ENCODE measurements at regions not wholly inside any gene's neighbourhood (a gene's known extent, or its start where the extent isn't known, plus 50 kb on each side); places are given as distances from the start of the nearest gene placed in this dataset.
"Not testable (repeated sequence)": the region's sequence is repeated elsewhere in the genome, so short reads cannot be mapped to it uniquely, and the experiment has no call there.

- Histone ChIP-seq H3K9me3 (ENCODE audit: insufficient read depth, low read depth, low read length) (no peaks in the 10 kb centered on the region), H3K27ac (ENCODE audit: low read length) (no peak overlapping the region), H3K4me1 (ENCODE audit: insufficient read depth, low read length) (no peaks in the 10 kb centered on the region), H3K36me3 (ENCODE audit: insufficient read depth, low read depth, low read length) (no peaks in the 10 kb centered on the region), H3K9ac (ENCODE audit: low read depth, low read length) (no peak overlapping the region), H3K4me3 (ENCODE audit: low read length) (no peak overlapping the region), H3K27me3 (ENCODE audit: insufficient read depth, low read length) (no peaks in the 10 kb centered on the region)
Observed at GRCh38 chr6:115524821-115525220, 535.9 kb downstream of the FRK start.

- H3K9me3 ChIP-seq (ENCODE audit: insufficient read depth, low read depth, low read length); H3K9ac ChIP-seq (ENCODE audit: low read depth, low read length); H3K27me3 ChIP-seq (ENCODE audit: insufficient read depth, low read length); H3K36me3 ChIP-seq (ENCODE audit: insufficient read depth, low read depth, low read length); H3K27ac ChIP-seq (ENCODE audit: low read length); H3K4me1 ChIP-seq (ENCODE audit: insufficient read depth, low read length); H3K4me3 ChIP-seq (ENCODE audit: low read length): not testable (repeated sequence)
Observed at GRCh38 chr6:115521747-115522146, 538.9 kb downstream of the FRK start.

GRCh38 chr6:115514656-115515055 is 546.0 kb downstream of the FRK start:
- Histone ChIP-seq H3K9ac (ENCODE audit: low read depth, low read length) (no peak overlapping the region), H3K27ac (ENCODE audit: low read length) (no peak overlapping the region), H3K9me3 (ENCODE audit: insufficient read depth, low read depth, low read length) (no peaks in the 10 kb centered on the region), H3K27me3 (ENCODE audit: insufficient read depth, low read length) (no peaks in the 10 kb centered on the region), H3K36me3 (ENCODE audit: insufficient read depth, low read depth, low read length) (no peaks in the 10 kb centered on the region), H3K4me1 (ENCODE audit: insufficient read depth, low read length) (no peaks in the 10 kb centered on the region), H3K4me3 (ENCODE audit: low read length) (no peak overlapping the region)

DNA sequence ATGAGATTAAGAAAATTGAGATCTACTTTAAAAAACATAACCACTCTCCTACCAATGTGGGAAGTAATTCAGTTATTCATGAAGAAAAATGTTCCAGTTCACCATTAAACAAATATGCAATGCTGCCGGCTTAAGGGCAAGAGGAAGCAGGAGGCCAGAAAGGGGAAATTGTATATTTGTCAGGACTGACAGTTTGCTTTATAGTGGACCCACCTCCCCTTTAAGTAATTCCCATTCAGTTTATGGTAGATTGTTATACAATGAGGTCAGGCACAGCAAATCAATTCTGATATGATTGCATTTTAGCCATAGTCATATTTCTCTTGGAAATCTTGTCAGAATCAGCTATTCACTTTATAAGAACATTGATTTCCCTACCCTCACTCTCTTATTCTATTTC is 547.8 kb downstream of the FRK start:
- Histone ChIP-seq H3K36me3 (ENCODE audit: insufficient read depth, low read depth, low read length) (no peaks in the 10 kb centered on the region), H3K4me1 (ENCODE audit: insufficient read depth, low read length) (no peaks in the 10 kb centered on the region), H3K27me3 (ENCODE audit: insufficient read depth, low read length) (no peaks in the 10 kb centered on the region)

DNA sequence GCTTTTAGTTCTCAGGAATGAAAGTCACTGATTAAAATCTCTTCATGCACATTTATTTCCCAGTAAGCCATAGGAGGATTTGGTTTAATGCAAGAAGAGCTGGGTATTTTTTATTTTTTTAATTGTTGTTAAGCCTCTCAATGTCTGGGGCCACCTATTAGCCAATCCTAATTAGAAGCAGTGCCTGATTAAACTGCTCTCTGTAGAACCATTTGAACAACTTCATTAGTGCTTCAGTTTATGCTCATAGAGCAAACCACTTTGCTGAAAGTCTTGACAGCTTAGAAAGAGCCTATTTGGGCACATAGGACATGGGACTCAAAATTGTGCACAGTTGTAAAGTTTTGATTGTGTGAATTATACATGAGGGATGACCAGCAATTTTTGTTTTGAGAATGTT is 548.9 kb downstream of the FRK start:
- Histone ChIP-seq H3K4me1 (ENCODE audit: insufficient read depth, low read length) (no peaks in the 10 kb centered on the region), H3K9me3 (ENCODE audit: insufficient read depth, low read depth, low read length) (no peaks in the 10 kb centered on the region), H3K4me3 (ENCODE audit: low read length) (no peak overlapping the region), H3K27me3 (ENCODE audit: insufficient read depth, low read length) (no peaks in the 10 kb centered on the region), H3K36me3 (ENCODE audit: insufficient read depth, low read depth, low read length) (no peaks in the 10 kb centered on the region), H3K27ac (ENCODE audit: low read length) (no peak overlapping the region), H3K9ac (ENCODE audit: low read depth, low read length) (no peak overlapping the region)

More for the DNA sequence above, 547.8 kb downstream of the FRK start:
- Histone ChIP-seq H3K27ac (ENCODE audit: low read length) (no peak overlapping the region), H3K4me3 (ENCODE audit: low read length) (no peak overlapping the region), H3K9me3 (ENCODE audit: insufficient read depth, low read depth, low read length) (no peaks in the 10 kb centered on the region), H3K9ac (ENCODE audit: low read depth, low read length) (no peak overlapping the region)

- H3K9me3 ChIP-seq (ENCODE audit: insufficient read depth, low read depth, low read length); H3K27me3 ChIP-seq (ENCODE audit: insufficient read depth, low read length); H3K4me3 ChIP-seq (ENCODE audit: low read length); H3K36me3 ChIP-seq (ENCODE audit: insufficient read depth, low read depth, low read length); H3K9ac ChIP-seq (ENCODE audit: low read depth, low read length); H3K4me1 ChIP-seq (ENCODE audit: insufficient read depth, low read length); H3K27ac ChIP-seq (ENCODE audit: low read length): not testable (repeated sequence)
Observed at GRCh38 chr6:115502432-115502831, 558.3 kb downstream of the FRK start.

DNA sequence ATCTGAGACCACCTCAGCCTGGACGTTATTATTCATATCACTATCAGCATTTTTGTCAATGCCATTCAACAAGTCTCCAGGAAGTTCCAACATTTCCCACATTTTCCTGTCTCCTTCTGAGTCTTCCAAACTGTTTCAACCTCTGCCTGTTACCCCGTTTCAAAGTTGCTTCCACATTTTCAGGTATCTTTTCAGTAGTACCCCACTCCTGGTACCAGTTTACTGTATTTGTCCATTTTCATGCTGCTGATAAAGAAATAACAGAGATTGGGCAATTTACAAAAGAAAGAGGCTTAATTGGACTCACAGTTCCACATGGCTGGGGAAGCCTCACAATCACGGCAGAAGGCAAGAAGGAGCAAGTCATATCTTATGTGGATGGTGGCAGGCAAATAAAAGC is 565.5 kb downstream of the FRK start:
- Histone ChIP-seq H3K9ac (ENCODE audit: low read depth, low read length) (no peak overlapping the region), H3K4me3 (ENCODE audit: low read length) (no peak overlapping the region), H3K4me1 (ENCODE audit: insufficient read depth, low read length) (no peaks in the 10 kb centered on the region), H3K9me3 (ENCODE audit: insufficient read depth, low read depth, low read length) (peaks cover 34% of the 10 kb centered on the region), H3K27me3 (ENCODE audit: insufficient read depth, low read length) (no peaks in the 10 kb centered on the region), H3K36me3 (ENCODE audit: insufficient read depth, low read depth, low read length) (no peaks in the 10 kb centered on the region; the same call in 1 of the 2 replicates), H3K27ac (ENCODE audit: low read length) (no peak overlapping the region)

DNA sequence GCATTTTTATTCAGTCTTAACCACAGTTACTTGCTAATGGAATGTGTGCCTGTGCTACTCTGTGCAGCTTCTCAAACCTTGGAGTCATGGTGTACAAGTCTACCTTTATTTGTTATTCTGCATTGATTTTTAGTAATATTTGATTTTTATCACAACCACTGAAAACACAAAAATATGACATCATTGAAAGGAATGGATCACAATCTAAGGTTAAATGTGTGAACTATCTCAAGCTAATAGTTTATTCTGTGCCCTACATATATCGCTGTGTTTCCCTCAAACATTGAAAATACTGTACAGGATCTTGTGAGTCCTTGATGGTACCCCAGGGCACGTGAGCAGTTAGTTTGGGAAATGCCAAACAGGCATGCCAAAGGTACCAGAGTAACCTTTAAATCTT is 573.4 kb downstream of the FRK start:
- H3K27me3 ChIP-seq (ENCODE audit: insufficient read depth, low read length), result no peaks in the 10 kb centered on the region
- H3K36me3 ChIP-seq (ENCODE audit: insufficient read depth, low read depth, low read length), result no peaks in the 10 kb centered on the region
- no peak overlapping the region for H3K27ac ChIP-seq (ENCODE audit: low read length)
- no peak overlapping the region for H3K9ac ChIP-seq (ENCODE audit: low read depth, low read length)
- peaks cover 5% of the 10 kb centered on the region; the same call in 1 of the 2 replicates for H3K9me3 ChIP-seq (ENCODE audit: insufficient read depth, low read depth, low read length)
- H3K4me3 ChIP-seq (ENCODE audit: low read length), result no peak overlapping the region
- H3K4me1 ChIP-seq (ENCODE audit: insufficient read depth, low read length), result no peaks in the 10 kb centered on the region

- Histone ChIP-seq H3K36me3 (ENCODE audit: insufficient read depth, low read depth, low read length) (no peaks in the 10 kb centered on the region), H3K27me3 (ENCODE audit: insufficient read depth, low read length) (no peaks in the 10 kb centered on the region), H3K9me3 (ENCODE audit: insufficient read depth, low read depth, low read length) (no peaks in the 10 kb centered on the region), H3K4me3 (ENCODE audit: low read length) (no peak overlapping the region), H3K27ac (ENCODE audit: low read length) (no peak overlapping the region), H3K9ac (ENCODE audit: low read depth, low read length) (no peak overlapping the region), H3K4me1 (ENCODE audit: insufficient read depth, low read length) (no peaks in the 10 kb centered on the region)
Observed at GRCh38 chr6:115485400-115485799, 575.3 kb downstream of the FRK start.

DNA sequence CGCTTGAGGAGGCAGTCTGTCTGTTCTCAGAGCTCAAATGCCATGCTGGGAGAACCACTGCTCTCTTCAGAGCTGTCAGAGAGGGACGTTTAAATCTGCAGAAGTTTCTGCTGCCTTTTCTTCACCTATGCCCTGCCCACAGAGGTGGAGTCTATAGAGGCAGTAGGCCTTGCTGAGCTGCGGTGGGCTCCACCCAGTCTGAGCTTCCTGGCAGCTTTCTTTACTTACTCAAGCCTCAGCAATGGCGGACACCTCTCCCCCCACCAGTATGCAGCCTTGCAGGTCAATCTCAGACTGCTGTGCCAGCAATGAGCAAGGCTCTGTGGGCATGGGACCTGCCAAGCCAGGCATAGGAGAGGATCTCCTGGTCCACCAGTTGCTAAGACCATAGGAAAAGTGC is 580.1 kb downstream of the FRK start:
- not testable (repeated sequence) for H3K27me3 ChIP-seq (ENCODE audit: insufficient read depth, low read length); H3K9me3 ChIP-seq (ENCODE audit: insufficient read depth, low read depth, low read length); H3K9ac ChIP-seq (ENCODE audit: low read depth, low read length); H3K27ac ChIP-seq (ENCODE audit: low read length); H3K36me3 ChIP-seq (ENCODE audit: insufficient read depth, low read depth, low read length); H3K4me3 ChIP-seq (ENCODE audit: low read length); H3K4me1 ChIP-seq (ENCODE audit: insufficient read depth, low read length)

DNA sequence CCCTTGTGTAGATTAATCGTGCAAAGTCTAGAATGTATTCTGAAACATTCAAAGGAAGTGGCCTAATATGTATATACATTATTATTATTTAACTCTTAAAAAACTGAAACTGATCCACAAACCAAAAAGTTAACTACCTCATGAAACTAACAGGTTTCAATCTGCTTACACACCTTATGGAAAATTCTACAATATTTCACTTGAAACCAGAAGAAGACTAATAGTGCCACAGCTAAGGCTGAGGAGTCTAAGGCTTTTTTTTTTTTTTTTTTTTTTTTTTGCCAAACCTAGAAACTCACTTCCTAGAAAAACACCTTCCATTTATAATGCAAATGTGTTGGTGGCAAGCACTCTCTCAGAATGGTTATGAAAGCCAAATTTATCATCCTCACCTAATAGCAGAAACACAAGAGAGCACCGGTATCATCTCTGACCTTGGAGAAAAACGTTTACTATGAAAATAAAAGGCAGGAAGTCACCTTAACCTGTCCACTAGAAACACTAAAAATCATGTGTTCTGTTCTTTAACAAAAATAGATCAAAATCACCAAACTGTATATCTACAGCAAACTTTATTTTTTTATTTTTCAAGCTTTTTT is 586.1 kb downstream of the FRK start:
- Histone ChIP-seq H3K36me3 (ENCODE audit: insufficient read depth, low read depth, low read length) (no peaks in the 10 kb centered on the region), H3K27me3 (ENCODE audit: insufficient read depth, low read length) (no peaks in the 10 kb centered on the region), H3K4me3 (ENCODE audit: low read length) (no peak overlapping the region), H3K4me1 (ENCODE audit: insufficient read depth, low read length) (no peaks in the 10 kb centered on the region), H3K9me3 (ENCODE audit: insufficient read depth, low read depth, low read length) (no peaks in the 10 kb centered on the region), H3K9ac (ENCODE audit: low read depth, low read length) (no peak overlapping the region), H3K27ac (ENCODE audit: low read length) (no peak overlapping the region)

GRCh38 chr6:115468272-115469005 is 592.3 kb downstream of the FRK start:
- Histone ChIP-seq H3K4me1 (ENCODE audit: insufficient read depth, low read length) (no peaks in the 10 kb centered on the region), H3K27ac (ENCODE audit: low read length) (no peak overlapping the region), H3K9me3 (ENCODE audit: insufficient read depth, low read depth, low read length) (peaks cover 7% of the 10 kb centered on the region), H3K27me3 (ENCODE audit: insufficient read depth, low read length) (no peaks in the 10 kb centered on the region), H3K4me3 (ENCODE audit: low read length) (no peak overlapping the region), H3K9ac (ENCODE audit: low read depth, low read length) (no peak overlapping the region), H3K36me3 (ENCODE audit: insufficient read depth, low read depth, low read length) (no peaks in the 10 kb centered on the region)

Data from iPS-20b (cell line).